ENCODE measurements at regions not wholly inside any gene's neighbourhood (a gene's known extent, or its start where the extent isn't known, plus 50 kb on each side); places are given as distances from the start of the nearest gene placed in this dataset.

- WGBS, 2 donors: 96 to 99% methylated on average over 4 of the region's 4 CpGs
- no peaks in the 10 kb centered on the region for H3K36me3 ChIP-seq
- DNase-seq: no peak
- peak overlapping the region in 1 of 10 donors; percentile 7 for H3K27ac ChIP-seq
- intact Hi-C loops (cut with DNase I): loop anchor here in 4 of 10 donors (5.0 to 10.0 kb wide), 5 partner anchors 37 to 117 kb away; partner anchors contain the start of gene ARHGEF3 (in 4 of the 4)
- H3K4me3 ChIP-seq: no peak overlapping the region
- TF ChIP-seq CTCF (IDR thresholded peaks at IDR 0.05): no peak
- H3K27me3 ChIP-seq: no peaks in the 10 kb centered on the region
- H3K4me1 ChIP-seq: peaks cover 10 to 71% (median 55%) of the 10 kb centered on the region in 9 donors
- ATAC-seq: no peak
- no peaks in the 10 kb centered on the region for H3K9me3 ChIP-seq
Measured at GRCh38 chr3:56919797-56920195, 118.0 kb upstream of the ARHGEF3 start.

GRCh38 chr3:56919137-56919796 lies 117.5 kb upstream of the ARHGEF3 start:
- ATAC-seq: no peak
- Histone ChIP-seq H3K36me3 (no peaks in the 10 kb centered on the region), H3K4me1 (peaks cover 10 to 67% (median 50%) of the 10 kb centered on the region in 9 donors), H3K27me3 (no peaks in the 10 kb centered on the region), H3K4me3 (no peak overlapping the region), H3K27ac (no peak overlapping the region), H3K9me3 (no peaks in the 10 kb centered on the region)
- TF ChIP-seq CTCF (IDR thresholded peaks at IDR 0.05): peak in 1 of 9 donors; percentile 25
- DNase-seq: no peak
- intact Hi-C loops (cut with DNase I): loop anchor here in 3 of 10 donors (5.0 to 10.0 kb wide), 4 partner anchors 37 to 117 kb away; partner anchors contain the start of gene ARHGEF3 (in 2 of the 3)
- 87 to 93% methylated on average over 5 of the region's 5 CpGs for WGBS, 2 donors

- intact Hi-C loops (cut with DNase I): loop anchor here in 3 of 10 donors (5.0 to 10.0 kb wide), 4 partner anchors 36 to 116 kb away; partner anchors contain the start of gene ARHGEF3 (in 2 of the 3)
- Histone ChIP-seq H3K9me3 (no peaks in the 10 kb centered on the region), H3K4me3 (no peak overlapping the region), H3K36me3 (no peaks in the 10 kb centered on the region), H3K4me1 (peaks cover 7 to 55% (median 39%) of the 10 kb centered on the region in 9 donors), H3K27ac (peak overlapping the region in 5 of 10 donors; percentile 27 to 81 (median 80)), H3K27me3 (no peaks in the 10 kb centered on the region)
- 68 to 78% methylated on average over 7 of the region's 7 CpGs for WGBS, 2 donors
- no peak for TF ChIP-seq CTCF (IDR thresholded peaks at IDR 0.05)
- no peak for DNase-seq
- no peak for ATAC-seq
Measured at GRCh38 chr3:56918111-56918568, 116.4 kb upstream of the ARHGEF3 start.

- H3K27me3 ChIP-seq: no peaks in the 10 kb centered on the region
- H3K9me3 ChIP-seq: no peaks in the 10 kb centered on the region
- H3K27ac ChIP-seq: peak overlapping the region in 5 of 10 donors; percentile 27 to 81 (median 80)
- no peak for DNase-seq
- H3K36me3 ChIP-seq: no peaks in the 10 kb centered on the region
- ATAC-seq: no peak
- TF ChIP-seq CTCF (IDR thresholded peaks at IDR 0.05): no peak
- WGBS, 2 donors: 73 to 74% methylated on average over 7 of the region's 7 CpGs
- no peak overlapping the region for H3K4me3 ChIP-seq
- peaks cover 3 to 49% (median 35%) of the 10 kb centered on the region in 9 donors for H3K4me1 ChIP-seq
- intact Hi-C loops (cut with DNase I): loop anchor here in 3 of 10 donors (5.0 to 10.0 kb wide), 4 partner anchors 35 to 115 kb away; partner anchors contain the start of gene ARHGEF3 (in 2 of the 3)
Measured at GRCh38 chr3:56917361-56918110, 115.8 kb upstream of the ARHGEF3 start.
